ENCODE measurements at regions not wholly inside any gene's neighbourhood (a gene's known extent, or its start where the extent isn't known, plus 50 kb on each side); places are given as distances from the start of the nearest gene placed in this dataset.

GRCh38 chr2:172223601-172224054 is 120.9 kb upstream of the DLX2 start:
- Histone ChIP-seq H3K36me3 (no peaks in the 10 kb centered on the region), H3K27me3 (peaks cover 5% of the 10 kb centered on the region), H3K9me3 (ENCODE audit: low read depth) (no peaks in the 10 kb centered on the region), H3K27ac (no peak overlapping the region), H3K4me1 (ENCODE audit: low read depth) (no peaks in the 10 kb centered on the region), H3K4me3 (no peak overlapping the region)
- DNase-seq (ENCODE audit: low read depth in 1 of 2, low spot score in 1 of 2): no peak
- TF ChIP-seq CTCF (IDR thresholded peaks at IDR 0.05; ENCODE audit: low read depth, low read length): no peak

- no peak overlapping the region for H3K4me3 ChIP-seq
- TF ChIP-seq CTCF (IDR thresholded peaks at IDR 0.05; ENCODE audit: low read depth, low read length): no peak
- no peak overlapping the region for H3K27ac ChIP-seq
- H3K9me3 ChIP-seq (ENCODE audit: low read depth): no peaks in the 10 kb centered on the region
- H3K27me3 ChIP-seq: peaks cover 5% of the 10 kb centered on the region
- DNase-seq (ENCODE audit: low read depth in 1 of 2, low spot score in 1 of 2): no peak
- no peaks in the 10 kb centered on the region for H3K36me3 ChIP-seq
- no peaks in the 10 kb centered on the region for H3K4me1 ChIP-seq (ENCODE audit: low read depth)
Measured at GRCh38 chr2:172225786-172226185, 123.1 kb upstream of the DLX2 start.

- TF ChIP-seq CTCF (IDR thresholded peaks at IDR 0.05; ENCODE audit: low read depth, low read length): no peak
- no peak overlapping the region for H3K27ac ChIP-seq
- H3K4me1 ChIP-seq (ENCODE audit: low read depth): no peaks in the 10 kb centered on the region
- no peaks in the 10 kb centered on the region for H3K9me3 ChIP-seq (ENCODE audit: low read depth)
- H3K27me3 ChIP-seq: peaks cover 5% of the 10 kb centered on the region
- no peak for DNase-seq (ENCODE audit: low read depth in 1 of 2, low spot score in 1 of 2)
- no peak overlapping the region for H3K4me3 ChIP-seq
- no peaks in the 10 kb centered on the region for H3K36me3 ChIP-seq
Measured at GRCh38 chr2:172226244-172227061, 123.8 kb upstream of the DLX2 start.

GRCh38 chr2:172227719-172228118 is 125.0 kb upstream of the DLX2 start:
- no peak for TF ChIP-seq CTCF (IDR thresholded peaks at IDR 0.05; ENCODE audit: low read depth, low read length)
- Histone ChIP-seq H3K27me3 (peaks cover 5% of the 10 kb centered on the region), H3K4me3 (no peak overlapping the region), H3K9me3 (ENCODE audit: low read depth) (no peaks in the 10 kb centered on the region), H3K27ac (no peak overlapping the region), H3K4me1 (ENCODE audit: low read depth) (no peaks in the 10 kb centered on the region), H3K36me3 (no peaks in the 10 kb centered on the region)
- no peak for DNase-seq (ENCODE audit: low read depth in 1 of 2, low spot score in 1 of 2)

- DNase-seq (ENCODE audit: low read depth in 1 of 2, low spot score in 1 of 2): no peak
- H3K9me3 ChIP-seq (ENCODE audit: low read depth): no peaks in the 10 kb centered on the region
- peaks cover 10% of the 10 kb centered on the region for H3K27me3 ChIP-seq
- TF ChIP-seq CTCF (IDR thresholded peaks at IDR 0.05; ENCODE audit: low read depth, low read length): no peak
- H3K4me3 ChIP-seq: no peak overlapping the region
- no peaks in the 10 kb centered on the region for H3K4me1 ChIP-seq (ENCODE audit: low read depth)
- no peak overlapping the region for H3K27ac ChIP-seq
- H3K36me3 ChIP-seq: no peaks in the 10 kb centered on the region
Measured at GRCh38 chr2:172228177-172228808, 125.6 kb upstream of the DLX2 start.

All from cardiac muscle cell (in vitro differentiated cells and primary cell).